ENCODE measurements at regions not wholly inside any gene's neighbourhood (a gene's known extent, or its start where the extent isn't known, plus 50 kb on each side); places are given as distances from the start of the nearest gene placed in this dataset.

DNA sequence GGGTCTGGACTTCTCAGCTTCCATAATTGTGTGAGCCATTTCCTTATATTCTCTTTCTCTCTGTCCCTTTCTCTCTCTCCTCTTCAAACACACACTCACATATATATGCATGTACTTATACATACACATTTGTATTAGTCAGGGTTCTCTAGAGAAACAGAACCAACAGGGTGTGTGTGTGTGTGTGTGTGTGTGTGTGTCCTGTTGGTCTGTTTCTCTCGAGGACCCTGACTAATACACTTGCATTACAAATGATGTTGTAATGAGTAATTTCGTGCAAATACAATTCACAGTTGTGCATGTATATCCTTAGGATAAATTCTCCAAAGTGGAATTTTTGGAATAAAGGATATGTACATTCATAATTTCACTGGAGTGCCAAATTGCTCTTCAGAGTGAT, 115.3 kb downstream of the NPIPB5 start:
- TF ChIP-seq, protein P1, sequence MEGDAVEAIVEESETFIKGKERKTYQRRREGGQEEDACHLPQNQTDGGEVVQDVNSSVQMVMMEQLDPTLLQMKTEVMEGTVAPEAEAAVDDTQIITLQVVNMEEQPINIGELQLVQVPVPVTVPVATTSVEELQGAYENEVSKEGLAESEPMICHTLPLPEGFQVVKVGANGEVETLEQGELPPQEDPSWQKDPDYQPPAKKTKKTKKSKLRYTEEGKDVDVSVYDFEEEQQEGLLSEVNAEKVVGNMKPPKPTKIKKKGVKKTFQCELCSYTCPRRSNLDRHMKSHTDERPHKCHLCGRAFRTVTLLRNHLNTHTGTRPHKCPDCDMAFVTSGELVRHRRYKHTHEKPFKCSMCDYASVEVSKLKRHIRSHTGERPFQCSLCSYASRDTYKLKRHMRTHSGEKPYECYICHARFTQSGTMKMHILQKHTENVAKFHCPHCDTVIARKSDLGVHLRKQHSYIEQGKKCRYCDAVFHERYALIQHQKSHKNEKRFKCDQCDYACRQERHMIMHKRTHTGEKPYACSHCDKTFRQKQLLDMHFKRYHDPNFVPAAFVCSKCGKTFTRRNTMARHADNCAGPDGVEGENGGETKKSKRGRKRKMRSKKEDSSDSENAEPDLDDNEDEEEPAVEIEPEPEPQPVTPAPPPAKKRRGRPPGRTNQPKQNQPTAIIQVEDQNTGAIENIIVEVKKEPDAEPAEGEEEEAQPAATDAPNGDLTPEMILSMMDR (IDR thresholded peaks at IDR 0.05; ENCODE audit: insufficient read depth, low read depth, low read length, missing control alignments) = no peak
- no peak for DNase-seq (ENCODE audit: low read depth)
- H3K4me3 ChIP-seq (ENCODE audit: low read depth, low read length) = no peak overlapping the region

GRCh38 chr16:22627043-22627442, 116.4 kb downstream of the NPIPB5 start:
- TF ChIP-seq, protein P1 (IDR thresholded peaks at IDR 0.05; ENCODE audit: insufficient read depth, low read depth, low read length, missing control alignments) = no peak
- no peak overlapping the region for H3K4me3 ChIP-seq (ENCODE audit: low read depth, low read length)
- DNase-seq (ENCODE audit: low read depth) = no peak

GRCh38 chr16:22628994-22629393, 118.3 kb downstream of the NPIPB5 start:
- TF ChIP-seq, protein P1 (IDR thresholded peaks at IDR 0.05; ENCODE audit: insufficient read depth, low read depth, low read length, missing control alignments) = no peak
- DNase-seq (ENCODE audit: low read depth) = no peak
- H3K4me3 ChIP-seq (ENCODE audit: low read depth, low read length) = no peak overlapping the region

DNA sequence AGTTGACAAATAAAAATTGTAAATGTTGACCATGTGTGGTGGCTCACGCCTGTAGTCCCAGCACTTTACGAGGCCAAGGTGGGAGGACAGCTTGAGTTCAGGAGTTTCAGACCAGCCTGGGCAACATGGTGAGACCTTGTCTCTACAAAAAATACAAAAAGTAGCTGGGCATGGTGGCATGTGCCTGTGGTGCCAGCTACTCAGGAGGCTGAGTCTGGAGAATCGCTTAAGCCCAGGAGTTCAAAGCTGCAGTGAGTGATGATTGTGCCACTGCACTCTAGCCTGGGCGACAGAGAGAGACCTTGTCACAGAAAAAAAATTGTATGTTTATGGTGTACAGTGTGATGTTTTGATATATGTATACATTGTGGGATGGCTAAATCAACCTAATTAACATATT, 119.6 kb downstream of the NPIPB5 start:
- DNase-seq (ENCODE audit: low read depth) = no peak
- no peak overlapping the region for H3K4me3 ChIP-seq (ENCODE audit: low read depth, low read length)
- TF ChIP-seq, protein P1 (IDR thresholded peaks at IDR 0.05; ENCODE audit: insufficient read depth, low read depth, low read length, missing control alignments) = no peak

DNA sequence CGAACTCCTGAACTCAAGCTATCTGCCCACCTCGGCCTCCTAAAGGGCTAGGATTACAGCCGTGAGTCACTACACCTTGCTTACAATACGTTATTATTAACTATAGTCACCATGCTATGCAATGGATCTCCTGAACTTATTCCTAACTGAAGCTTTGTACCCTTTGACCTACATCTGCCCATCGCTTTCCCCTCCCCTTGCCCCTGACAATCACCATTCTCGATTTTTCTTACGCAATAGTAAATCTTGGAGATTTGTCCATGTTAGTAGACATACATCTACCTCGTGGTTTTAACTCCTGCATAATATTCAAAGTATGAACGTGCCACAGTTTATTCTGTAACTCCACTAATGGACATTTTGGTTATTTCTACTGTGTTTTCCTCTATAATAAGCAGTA, 120.6 kb downstream of the NPIPB5 start:
- TF ChIP-seq, protein P1 (IDR thresholded peaks at IDR 0.05; ENCODE audit: insufficient read depth, low read depth, low read length, missing control alignments) = no peak
- no peak for DNase-seq (ENCODE audit: low read depth)
- no peak overlapping the region for H3K4me3 ChIP-seq (ENCODE audit: low read depth, low read length)

- H3K4me3 ChIP-seq (ENCODE audit: low read depth, low read length) = no peak overlapping the region
- TF ChIP-seq, protein P1 (IDR thresholded peaks at IDR 0.05; ENCODE audit: insufficient read depth, low read depth, low read length, missing control alignments) = no peak
- no peak for DNase-seq (ENCODE audit: low read depth)
These were observed 121.9 kb downstream of the NPIPB5 start for GRCh38 chr16:22632606-22633005.

DNA sequence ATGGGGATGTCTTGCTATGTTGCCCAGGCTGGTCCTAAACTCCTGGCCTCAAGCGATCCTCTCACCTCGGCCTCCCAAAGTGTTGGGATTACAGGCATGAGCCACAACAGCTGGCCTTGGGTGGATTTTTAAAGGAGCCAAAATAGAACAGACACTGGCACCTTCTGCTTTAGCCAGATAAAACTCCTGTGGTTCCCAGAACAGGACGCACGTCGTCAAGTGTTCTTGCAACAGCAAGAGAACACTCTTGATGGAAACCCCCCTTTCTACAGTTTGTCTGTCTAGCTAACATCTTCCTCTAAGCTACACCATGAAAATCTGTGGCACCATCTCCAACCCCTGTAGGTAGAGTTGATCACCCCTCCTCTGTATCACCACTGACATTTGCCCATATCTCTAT, 122.6 kb downstream of the NPIPB5 start:
- DNase-seq (ENCODE audit: low read depth) = no peak
- TF ChIP-seq, protein P1 (IDR thresholded peaks at IDR 0.05; ENCODE audit: insufficient read depth, low read depth, low read length, missing control alignments) = no peak
- no peak overlapping the region for H3K4me3 ChIP-seq (ENCODE audit: low read depth, low read length)

Data from GM12865 (cell line).